HPDE6-E6E7 (cell line): ENCODE measurements at regions not wholly inside any gene's neighbourhood (a gene's known extent, or its start where the extent isn't known, plus 50 kb on each side); places are given as distances from the start of the nearest gene placed in this dataset.

Experiments
- DNase-seq: peaks from one replicate; pipeline ENCODE4 v3.0.0; 2011; ENCODE audit warnings: missing footprints; ENCODE audit errors: extremely low spot score

DNA sequence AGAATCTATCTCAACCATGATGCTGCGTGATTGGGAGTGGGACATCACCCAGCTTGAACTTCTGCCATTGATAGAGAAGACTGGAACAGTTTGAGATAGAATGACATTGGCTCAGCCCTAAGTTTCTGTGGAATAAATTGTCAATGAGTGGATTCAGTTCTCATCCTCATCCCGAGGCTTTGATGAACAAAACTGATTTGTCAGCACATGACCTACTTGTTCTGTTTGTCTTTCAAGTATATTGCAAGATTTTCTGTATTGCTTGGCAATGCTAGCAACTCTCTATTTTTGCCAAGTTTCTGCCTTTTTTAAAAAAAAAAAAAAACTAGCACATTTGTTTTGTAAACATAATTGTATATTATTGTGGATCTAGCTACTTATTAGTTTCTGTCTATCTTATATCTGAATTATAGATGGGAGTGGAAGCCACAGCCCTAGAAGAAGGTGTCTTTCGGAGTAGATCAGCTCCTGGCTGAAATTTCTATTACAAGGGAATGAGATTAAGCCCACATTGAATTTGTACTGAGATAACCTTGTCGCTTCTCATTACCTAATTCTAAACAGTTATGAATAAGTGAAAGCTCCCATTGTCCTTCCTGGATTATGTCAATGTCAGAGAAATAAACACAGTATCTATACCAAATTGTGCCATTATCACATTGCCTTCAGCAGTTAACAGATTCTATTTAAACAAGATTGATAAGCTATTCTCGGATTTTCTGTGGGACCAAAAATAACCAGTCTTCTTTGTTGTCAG, 166.1 kb downstream of the TNFSF13B start:
- DNase-seq, result no peak

DNA sequence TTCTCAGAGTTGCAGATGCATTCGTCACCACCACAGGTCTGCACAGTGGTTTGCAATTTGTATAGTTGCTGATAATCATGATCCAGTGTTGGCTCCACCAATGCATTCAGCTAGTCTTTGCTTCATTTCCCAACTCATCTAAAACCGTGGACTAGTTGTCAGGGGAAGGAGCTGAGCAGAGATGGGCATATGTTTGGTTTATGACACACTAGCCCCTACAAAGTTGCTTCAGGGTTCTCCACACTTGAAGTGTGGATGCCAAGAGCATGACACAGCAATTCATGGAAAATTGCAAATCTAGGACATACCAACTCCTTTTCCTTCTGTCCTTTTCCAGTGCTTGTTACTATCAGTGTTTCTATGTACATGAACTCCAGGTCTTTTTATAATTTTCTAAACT, 168.0 kb downstream of the TNFSF13B start:
- no peak for DNase-seq

DNA sequence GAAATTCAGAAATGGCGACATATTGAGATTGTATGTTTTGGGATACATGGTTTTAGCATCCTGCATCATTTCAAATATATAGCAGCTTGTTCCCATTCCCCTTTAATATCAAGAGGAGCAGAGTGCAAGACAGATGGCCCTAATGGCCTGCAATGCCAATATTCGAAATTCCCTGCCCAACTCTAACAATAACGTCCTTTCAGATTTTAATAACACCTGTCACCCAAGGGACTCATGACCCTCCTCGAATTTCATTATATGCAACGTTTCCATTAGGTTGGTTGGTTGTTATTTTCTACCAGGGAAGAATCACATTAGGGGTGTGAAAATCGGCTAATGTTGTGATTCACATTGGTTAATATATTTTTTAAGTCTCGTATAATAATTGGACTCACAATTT, 170.0 kb downstream of the TNFSF13B start:
- DNase-seq, result no peak

DNA sequence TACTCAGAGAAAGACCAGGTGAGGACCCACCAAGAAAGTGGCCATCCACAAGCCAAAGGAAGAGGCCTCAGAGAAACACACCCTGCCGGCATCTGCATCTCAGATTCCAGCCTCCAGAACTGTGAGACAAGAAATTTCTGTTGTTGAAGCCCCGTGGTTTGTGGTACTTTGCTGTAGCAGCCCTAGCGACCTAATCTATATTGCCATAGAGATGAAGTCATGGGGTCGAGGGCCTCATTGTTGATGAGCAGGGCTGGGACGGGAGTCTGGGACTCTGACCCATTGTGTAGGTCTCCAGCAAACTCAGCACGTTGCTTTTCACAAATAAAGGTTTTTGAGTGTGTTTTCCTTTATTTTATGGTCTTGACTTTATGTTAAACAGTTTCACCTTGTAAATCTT, 174.9 kb downstream of the TNFSF13B start:
- DNase-seq, result no peak

DNA sequence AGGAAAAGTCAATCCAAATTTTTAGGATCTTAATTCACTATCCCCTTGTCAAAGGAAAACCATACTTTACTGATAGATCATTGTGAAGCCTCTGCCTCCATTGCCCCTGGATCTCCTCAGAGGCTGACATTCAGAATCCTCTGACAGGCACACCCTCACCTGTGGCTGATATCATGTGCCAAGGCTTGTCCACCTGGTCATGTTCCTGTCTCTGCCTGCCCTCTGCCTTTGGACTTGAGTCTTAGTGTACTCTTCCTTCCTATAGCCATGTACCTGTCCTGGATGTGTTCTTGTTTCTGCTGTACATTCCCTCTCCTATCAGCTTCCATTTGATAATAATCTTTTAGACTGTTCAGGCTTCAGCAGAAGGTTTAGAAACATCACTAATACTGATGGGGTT, 179.4 kb downstream of the TNFSF13B start:
- DNase-seq, result peak; percentile 22

DNA sequence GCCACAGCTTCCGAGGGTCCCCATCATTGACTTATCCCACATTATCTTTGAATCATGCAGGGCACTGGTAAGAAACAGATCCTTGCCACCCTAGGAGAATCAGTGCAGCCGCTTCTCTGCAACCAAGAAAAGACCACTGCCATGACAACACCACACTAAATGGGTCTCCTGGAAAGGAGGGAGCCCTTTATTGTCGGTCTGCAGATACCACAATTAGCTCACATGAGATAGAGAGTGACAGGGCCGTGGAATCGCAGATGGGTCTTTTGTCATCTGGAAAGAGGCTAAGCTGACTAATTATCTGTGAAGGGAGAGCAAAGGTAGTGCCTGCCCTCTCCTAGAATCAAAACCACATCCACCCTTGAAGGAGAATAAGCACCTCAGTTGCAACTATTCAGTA, 178.3 kb upstream of the MYO16 start:
- DNase-seq, result no peak

DNA sequence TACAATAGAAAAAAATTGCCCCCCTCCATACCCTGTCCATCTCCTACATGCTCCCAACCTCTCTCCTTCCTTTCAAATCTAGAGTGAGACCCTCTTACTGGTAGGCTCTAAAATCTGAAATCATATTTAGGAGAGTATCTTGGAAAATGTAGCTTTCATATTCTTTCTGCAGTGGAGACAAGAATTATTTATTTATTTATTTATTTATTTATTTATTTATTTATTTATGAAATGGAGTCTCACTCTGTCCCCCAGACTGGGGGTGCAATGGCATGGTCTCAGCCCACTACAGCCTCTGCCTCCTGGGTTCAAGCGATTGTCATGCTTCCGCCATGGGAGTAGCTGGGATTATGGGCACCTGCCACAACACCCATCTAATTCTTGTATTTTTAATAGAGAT, 174.1 kb upstream of the MYO16 start:
- DNase-seq, result no peak

DNA sequence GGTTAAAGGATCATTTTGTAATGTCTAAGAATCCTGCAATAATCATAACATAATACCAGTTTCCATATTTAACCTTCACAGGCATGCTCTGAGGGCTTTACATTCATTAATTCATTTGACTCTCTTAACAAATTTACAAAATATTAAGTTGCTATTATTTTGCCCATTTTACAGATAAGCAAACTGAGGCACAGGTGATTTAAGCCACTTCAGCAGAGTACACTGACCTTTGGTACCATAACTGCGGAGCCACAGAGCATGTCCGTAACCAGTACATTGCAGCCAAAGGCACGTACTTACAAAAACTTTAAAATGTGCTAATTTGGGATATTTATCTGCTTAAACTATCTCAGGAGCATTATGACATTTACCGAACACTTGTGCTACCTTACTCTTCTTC, 169.4 kb upstream of the MYO16 start:
- DNase-seq, result no peak

DNA sequence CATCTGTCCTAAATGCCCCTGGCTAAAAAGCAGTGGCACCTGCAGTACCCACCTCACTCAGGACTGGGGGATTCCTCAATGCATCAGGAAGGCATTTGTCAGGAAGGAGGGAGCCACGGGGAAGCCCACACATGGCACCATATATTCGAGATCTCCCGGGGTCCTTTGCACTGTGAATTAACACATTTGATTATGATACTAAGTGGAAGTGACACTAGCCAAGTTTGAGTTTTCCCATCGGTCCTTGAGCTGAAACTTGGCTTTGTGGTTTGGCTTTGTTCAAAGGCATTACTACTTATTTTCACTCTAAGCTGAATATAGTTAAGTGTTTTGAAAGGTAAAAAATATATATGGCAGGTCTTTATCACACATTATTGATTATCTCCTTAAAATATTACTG, 168.7 kb upstream of the MYO16 start:
- DNase-seq, result no peak

DNA sequence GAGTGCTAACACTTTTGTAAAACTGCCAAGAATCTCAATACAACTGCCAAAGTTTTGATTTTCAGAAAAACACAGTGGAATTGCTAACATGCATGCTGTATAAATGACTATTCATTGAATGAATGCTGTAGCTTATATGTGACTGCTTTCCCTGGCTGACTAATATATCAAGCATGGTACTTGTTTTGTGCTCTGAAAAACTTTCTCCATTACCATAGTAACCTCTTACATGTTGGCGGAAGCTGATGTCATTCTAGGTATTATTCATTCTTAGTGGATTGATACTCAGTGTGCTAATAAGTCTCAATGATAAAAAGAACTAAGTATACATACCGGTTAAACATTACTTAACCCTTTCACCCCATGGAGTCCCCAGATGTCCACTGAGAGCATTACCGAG, 166.1 kb upstream of the MYO16 start:
- peak; percentile 64 for DNase-seq

DNA sequence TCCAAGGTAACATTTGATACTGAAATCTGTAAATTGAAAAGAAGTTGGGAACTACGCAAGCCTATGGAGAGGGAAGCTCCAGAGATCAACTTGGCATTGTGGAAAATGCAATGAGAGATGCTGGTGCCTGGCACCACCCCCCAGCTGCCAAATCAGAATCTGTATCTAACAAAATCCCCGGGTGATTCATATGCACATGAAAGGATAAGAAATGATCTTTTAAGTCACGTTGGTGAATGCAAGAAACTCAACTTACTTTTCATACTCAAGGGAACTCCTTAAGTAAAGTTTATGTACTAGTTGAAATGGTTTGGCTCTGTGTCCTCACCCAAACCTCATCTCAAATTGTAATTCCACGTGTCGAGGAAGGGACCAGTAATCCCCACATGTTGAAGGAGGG, 158.5 kb upstream of the MYO16 start:
- DNase-seq, result no peak

DNA sequence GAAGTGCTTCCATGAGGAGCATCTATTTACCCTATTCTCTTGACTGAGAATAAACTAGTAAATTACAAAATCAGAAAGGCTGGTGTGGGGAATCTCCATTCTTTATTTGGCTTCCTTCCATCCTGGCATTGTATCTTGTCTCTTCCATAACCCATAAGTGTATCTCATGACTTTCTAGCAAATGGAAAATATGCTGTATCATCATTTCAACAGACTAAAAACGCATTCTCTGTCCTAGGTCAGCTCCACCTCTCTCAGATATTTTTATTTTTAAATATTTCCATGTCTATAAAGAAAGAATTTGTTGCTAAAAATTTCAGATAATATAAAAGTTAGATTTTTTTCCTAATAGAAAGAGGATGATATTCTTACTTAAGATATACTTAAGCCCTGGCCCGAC, 154.2 kb upstream of the MYO16 start:
- no peak for DNase-seq

DNA sequence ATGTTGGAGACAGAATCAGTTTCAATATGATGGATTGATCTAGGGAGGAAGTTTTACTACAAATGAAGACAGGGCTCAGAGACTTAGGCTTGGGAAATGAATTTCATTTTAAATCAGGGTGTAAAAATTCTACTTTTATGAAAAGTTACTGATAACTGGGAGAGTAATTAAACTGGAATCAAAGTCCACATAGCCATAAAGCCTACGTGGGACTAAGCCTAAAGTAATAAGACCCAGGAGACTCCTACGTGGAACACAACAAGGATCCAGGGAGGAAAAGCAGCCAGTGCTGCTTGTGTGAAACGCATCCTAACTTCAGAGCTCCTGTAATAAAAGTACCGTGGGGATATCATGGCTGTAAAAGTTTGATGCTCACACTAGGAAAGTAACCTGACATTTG, 152.0 kb upstream of the MYO16 start:
- no peak for DNase-seq

DNA sequence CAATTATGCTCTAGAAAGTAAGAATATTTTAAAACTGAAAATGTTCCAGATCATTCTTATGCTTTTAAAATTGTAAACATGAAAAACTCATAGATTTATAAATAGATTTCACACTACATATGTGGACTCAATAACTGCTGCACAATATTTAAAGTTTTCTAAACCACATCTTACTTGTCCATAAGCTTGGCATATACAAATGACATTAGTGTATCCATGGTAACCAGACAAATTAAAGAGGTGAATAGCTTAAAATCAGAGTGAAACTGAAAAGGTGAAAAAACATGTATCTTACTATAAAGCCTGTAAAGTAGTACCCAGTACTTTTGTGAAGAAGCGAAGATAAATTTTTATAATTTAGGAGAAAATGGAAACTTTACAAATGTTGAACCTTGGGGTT, 151.2 kb upstream of the MYO16 start:
- DNase-seq, result no peak

DNA sequence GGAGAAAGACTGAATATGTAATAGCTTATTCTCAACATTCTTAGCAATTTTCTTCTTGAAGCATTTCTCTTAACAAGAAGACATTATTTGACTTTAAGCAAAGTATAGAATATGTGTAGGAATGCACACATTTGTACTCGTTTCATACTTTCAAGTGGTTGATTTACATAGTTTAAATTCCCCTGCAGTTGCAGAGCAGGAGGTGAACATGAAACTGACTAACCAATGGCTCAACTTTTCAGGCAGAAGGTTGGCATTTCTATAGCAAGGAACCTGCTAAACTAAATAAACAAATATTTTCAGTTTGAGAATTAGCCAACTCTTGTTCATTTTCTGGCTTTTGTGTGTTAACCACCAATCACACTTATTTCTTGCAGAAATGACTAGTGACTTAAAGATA, 145.4 kb upstream of the MYO16 start:
- DNase-seq, result no peak

DNA sequence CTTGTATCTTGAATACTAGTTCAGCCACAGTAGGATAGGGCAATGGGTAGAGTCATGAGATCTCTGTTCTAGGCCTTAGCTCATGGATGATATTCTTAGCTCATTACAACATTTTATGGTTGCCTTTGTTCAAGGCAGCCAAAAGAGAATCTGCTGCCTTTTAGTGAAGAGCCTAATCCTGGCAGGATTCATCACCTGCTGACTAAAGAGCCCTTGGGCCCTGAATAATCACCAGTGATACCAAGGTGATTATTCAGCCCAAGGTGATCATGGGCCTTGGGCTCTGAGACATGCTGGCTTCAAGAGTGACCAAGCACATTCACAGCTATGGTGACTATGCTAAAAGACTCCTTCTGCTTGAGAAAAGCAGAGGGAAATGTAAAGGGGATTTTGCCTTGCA, 143.3 kb upstream of the MYO16 start:
- DNase-seq, result no peak

DNA sequence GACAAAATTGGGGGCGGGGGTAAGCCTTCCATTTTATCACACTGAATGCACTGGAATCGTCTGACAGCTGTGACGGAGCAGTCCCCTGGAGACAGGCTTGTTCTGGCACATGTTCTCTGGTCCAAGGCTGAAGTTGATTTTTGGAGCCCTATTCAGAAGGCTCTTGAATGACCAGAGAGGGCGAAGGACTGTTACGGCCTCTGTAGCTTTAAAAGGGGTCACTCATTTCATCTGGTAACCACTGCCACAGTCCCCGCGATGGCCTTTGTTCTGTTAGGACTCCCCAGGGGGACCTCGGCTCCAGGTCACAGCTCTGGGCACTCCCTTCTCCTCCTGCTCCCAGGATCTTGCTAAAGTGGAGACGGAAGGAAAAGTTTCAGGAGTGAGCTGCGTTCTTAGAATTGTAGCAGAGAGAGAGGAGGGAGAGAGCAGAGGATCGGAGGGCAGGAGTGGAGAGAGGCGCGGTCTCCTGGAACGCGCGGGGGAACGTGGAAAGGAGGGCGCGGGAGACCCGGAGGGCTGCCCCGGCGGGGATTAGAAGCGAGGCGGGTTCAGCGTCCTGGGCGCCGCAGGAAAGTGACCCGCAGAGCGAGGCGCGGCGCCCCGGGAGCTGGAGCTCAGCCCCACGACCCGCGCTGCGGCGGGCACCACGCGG, 134.3 kb upstream of the MYO16 start:
- no peak for DNase-seq

DNA sequence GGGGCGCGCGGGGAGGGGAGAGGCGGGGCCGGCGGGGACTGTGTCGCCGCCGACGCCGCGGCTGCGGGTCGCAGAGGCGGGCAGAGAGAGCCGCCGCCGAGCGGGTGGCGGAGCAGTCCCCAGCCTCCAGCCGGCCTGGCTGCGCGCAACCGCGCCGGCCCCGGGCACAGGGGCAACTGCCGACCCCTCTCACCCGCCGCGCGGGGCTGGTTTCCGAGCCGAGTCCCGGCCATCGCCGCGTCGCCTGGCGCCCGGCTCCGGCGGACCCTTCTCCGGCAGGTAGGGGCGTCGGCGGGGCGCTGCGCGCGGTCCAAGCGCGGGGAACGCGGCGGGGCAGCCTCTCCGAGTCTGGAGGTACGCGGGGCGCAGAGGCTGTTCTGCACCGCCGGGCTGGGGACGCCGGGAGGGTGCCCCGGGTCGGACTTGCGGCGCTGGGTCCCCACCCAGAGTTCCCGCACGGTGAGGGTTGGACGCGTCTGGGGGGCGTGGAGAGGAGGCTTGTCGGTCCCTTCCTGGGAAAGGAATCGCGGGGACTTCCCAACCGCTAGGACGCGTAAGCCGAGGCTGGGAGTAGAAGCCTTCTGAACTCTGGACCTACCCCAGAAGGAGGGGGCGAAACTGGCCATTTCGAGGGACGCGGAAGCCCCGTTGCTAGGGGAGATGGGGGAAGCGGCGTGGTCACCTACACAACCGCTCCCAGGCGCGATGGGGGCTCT, 133.6 kb upstream of the MYO16 start:
- no peak for DNase-seq

DNA sequence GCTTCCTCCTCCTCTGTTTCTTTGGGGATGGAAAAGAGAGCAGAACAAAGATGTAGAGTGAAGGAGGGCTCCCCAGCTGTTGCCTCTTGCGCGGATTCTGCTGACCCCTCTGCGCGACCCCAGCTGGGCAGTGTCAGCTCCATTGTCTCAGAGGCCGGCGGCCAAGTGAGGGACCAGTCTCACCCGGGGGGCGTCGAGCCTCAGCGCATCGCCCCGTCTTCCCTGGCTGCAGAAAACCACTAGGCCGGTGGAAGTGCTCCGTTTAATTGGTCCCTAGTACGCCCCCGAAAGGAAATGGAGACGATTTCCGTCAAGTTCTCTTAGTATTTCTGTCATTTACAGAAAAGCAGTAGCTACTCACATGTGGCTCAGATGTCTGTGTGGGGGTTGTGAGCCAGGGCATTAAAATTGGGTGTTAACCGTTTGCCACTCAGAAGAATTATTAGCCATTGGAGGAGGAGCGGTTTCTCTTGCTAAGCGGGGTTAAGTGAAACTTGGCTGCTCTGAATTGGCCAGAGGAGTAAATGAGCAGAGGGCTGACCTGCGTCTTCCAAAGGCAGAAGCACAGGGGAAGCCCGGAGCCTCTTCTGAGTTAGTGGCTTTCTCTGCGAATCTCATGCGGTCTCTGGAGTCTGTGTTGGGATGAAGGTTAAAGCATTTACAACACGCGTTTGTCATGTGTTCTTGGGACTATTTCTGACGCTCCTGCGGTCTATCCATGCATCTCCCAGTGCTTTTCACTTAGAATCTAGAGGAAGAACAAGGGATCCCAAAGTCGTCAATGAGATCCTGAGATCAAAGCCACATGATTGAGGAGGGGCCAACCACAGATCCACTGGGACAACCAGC, 132.8 kb upstream of the MYO16 start:
- DNase-seq, result no peak

DNA sequence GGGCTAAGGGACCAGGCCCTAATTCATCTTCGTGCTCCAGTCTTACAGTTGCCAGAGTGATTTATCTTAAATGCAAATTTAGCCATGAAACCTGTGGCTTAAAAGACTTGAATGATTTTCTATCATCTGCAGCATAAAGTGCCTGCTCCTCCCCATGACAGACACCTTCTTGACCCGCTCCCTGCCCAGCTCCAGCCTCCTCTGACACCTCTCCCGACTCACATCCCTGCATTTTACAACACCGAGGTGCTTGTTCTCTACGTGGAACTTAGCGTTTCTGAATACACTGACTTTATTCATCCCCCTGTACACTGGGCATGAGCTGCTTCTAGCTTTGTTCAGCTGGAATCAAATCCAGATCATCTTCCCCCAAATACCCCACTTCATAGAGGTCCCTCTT, 128.7 kb upstream of the MYO16 start:
- DNase-seq, result no peak

DNA sequence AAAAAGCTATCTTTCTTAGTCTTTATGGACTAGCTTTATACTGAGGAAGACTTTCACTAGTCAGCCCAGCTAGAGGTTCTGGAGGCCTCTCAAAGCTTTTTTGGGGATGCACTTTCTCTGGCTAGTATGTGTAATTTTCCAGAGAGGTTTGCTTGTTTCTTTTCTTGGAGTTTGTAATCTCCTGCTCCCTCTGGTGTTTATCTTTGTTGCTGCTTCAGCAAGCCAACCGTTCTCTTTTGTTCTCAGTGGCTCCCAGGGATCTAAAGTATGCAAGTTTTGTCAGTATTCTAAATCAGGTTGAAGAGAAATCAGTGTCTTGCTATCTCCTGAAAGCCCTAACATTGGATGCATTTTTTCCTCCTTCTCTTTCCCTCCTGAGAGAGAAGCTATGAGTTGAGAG, 121.1 kb upstream of the MYO16 start:
- peak; percentile 13 for DNase-seq

DNA sequence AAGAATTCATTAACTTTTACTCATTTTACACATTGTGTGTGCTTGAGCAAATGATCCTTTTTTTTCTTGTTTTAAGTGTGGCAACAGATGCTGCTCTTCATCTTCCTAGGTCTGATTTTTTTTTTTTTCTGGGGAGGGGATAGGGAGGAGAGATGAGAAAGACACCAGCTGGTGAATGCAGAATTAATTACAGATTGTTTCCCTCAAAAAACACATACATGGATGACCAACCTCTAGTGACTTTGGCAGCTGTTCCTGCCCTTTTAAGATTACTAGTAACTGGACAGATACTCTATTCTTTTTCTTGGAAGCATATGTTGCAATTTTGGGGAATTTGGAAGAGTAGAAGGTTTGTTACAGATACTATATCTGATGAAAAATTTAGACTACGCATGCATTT, 103.6 kb upstream of the MYO16 start:
- no peak for DNase-seq
